Stimulated activated CD4-positive, alpha-beta T cell treated with anti-CD3 and anti-CD28 coated beads, Interleukin-15, amount 100 ng/mL, for 48 hours (primary cell): ENCODE measurements at regions not wholly inside any gene's neighbourhood (a gene's known extent, or its start where the extent isn't known, plus 50 kb on each side); places are given as distances from the start of the nearest gene placed in this dataset.
A peak's percentile ranks its signal among the peaks of the same experiment; 100 is the strongest.

Source experiments
- DNase-seq, 2 donors: peaks; one replicate each; pipeline ENCODE4 v3.0.0-alpha.2; 2020; ENCODE audit warnings: low read depth in 2 of 2

DNA sequence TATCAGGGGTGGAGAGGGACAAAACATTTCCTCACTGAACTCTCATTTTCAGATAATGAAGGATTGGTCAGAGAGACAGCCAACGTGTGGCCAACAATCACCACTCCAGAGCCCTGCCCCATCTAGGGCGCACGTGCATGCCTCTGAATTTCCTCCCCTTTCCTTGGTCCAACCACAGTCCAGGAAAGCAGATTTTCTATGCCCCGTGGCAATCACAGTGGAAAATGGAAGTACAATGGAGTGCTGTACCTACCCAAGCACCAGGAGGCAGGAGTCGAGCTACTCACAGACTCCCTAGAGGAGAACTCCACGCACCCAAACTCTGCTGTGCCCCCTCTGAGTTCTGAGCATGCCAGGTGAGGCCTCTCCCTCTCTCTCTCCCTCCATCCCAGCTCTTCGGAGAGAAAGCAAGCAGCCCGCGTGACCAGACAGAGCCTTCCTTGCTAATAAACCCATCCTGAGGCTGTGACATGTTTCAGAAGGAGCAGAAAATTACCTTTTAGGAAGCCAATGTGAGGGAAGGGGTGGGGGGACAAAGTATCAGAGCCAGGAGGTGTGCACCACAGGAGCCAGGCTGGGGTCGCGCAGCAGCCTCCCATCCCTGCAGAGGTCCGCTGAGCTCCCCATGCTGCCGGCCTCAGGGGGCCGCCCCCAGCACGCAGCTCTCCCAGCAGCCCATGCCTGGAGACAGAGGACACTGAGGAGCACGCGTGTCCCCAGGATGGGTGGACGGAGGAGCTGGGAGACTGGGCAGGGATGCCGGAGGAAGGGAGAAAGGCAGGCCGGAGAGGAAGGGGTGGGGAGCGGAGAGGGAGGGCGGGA lies 73.4 kb downstream of the PITPNM2 start:
- DNase-seq: no peak

DNA sequence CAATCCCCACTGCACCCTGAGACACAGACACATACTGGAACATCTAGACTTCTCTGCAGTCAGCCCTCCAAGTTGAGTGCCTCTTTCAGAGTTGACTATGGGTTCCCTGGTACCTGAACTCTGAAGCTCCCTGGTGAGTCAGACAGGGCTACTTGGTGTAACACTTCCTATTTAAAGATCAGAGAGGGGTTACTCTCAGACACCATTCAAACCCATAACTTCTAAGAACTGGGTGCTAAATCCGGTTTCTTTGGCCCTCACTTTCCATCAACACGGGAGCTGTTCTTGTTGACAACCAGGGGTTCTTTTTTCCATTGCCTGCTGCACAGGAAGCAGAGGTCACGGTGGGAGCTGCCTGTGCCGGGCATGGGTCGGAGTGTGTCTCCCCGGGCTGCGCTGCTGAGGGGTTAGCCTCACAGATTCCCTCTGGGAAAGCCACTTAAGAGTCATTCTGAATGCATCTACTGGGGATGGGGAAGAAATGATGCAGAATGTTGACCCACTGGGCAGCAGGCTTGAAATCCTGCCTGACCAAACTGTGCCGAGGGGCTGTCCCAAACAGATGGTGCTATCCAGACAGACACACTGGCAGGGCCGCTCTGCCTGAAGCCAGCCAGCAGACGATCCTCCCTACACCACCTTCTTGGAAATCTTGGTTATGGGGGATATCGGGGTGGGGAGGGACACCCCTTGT lies 74.1 kb downstream of the PITPNM2 start:
- DNase-seq: peak; percentile 48 to 61

DNA sequence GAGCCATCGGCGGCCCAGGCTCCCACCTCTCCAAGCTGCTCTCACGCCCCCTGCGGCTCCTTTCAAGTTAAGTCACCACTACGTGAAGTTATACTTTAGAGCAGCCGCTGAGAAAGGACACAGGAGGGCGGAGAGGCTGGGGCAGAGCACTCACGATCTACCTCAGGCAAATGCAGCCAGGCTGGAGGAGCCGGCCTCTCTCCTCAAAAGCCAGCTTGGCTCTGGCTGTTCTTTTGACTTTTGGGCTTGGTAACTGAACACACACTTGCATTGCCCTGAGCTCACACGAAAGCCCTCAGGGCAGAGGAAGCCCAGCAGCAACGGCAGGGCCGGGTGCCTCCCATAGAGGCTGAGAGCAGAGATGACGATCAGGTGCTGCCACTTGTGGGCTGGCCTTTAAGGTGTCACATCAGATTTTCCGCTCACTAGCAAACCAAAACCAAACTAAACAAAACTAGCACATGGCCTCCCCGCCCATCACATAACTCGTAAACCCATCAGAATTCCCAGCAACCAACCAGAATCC lies 75.2 kb downstream of the PITPNM2 start:
- DNase-seq: peak; percentile 64 to 72

DNA sequence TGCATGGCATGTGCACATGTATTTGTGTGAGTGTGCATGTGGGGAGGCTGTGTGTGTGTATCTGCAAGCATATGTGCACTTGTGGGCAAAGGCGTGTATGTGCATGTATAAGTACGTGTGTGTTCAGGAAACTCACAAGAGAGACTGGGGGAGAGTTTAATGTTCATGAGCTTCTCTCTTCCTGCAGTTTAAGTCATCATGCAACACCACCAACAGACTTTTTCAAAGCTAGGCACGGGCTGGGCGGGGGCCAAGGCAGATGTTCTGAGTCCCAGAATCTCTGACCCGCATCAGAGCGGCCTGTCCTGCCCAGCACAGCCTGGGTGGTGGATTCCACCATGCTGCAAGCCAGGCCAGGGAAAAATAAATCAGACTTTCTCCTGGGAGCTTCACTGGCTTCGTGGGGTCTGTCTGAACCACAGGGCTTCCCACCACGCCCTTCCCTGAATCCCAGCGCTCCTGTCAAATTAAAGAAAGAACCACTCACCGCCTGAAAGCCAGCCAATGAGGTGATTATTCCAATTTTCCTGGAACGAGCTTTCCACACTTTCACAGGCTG lies 75.7 kb downstream of the PITPNM2 start:
- DNase-seq: no peak

DNA sequence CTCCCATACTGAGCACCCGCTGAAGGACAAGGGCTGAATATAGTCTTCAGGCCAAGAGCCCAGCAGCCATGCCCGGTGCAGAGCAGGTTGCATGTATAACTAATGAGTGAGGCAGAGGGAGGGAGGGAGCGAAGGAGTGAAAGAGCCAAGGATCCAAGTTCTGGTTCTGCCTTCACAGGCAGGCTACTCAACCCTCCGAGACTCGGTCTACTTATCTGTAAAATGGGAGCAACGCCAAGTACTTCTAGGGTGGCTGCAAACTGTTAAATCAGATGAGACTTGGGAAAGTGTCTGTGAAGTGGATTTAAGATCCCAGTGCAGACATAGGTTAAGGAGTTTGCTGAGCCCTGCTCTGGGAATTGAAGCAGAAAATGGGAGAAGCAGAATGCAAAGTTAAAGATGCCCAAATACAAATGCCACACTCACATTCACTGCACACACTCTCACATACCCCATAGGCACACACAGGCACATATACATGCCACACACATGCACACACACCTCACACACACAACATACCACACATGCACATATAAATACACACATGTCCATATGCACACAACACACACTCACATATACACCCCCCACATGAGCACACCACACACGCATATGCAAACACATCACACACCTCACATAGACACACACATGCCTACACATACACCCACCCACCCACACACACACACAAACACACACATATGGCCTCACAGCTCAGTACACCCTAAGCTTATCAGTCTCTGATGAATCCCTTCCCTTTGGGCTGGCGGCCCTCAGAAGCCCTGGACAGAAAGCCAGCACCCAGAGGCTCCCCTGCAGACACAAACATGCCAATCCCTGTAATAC lies 76.7 kb downstream of the PITPNM2 start:
- no peak for DNase-seq

DNA sequence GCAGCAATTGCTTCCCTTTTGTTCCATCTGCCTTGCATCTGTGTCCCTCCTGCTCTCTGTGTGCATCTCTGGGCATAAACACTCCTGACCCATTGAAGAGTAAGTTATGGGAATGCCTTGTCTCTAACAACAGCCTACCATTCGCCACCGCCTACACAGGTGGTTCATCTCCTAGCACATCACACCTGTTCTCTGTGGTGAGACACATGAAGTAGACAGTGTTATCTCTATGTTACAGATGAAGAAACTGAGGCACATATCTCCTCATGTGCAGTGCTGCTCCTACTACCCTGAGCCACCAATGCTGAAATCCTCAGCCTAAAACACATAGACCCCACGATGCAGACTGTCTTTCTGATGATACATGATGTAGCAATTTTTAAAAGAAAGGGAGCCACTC lies 77.6 kb downstream of the PITPNM2 start:
- DNase-seq: no peak

DNA sequence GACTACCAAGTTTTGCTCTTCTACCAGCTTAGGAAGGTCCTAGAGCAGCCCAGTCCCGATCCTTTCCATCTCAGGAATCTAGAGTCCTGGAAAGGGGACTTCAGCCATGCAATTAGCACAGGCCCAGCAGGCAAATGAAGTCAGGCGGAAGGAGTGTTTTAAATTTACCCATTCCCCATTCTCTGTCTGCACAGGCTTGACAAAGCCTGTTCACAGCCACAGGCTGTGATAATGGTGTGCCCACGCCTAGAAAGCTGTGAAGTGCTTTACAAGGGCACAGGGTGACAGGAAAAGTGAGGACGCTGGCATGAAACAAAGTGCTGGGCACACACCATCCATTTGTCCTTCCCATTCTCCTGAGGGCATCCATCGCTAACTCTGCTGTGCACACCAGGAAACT lies 79.0 kb downstream of the PITPNM2 start:
- no peak for DNase-seq

DNA sequence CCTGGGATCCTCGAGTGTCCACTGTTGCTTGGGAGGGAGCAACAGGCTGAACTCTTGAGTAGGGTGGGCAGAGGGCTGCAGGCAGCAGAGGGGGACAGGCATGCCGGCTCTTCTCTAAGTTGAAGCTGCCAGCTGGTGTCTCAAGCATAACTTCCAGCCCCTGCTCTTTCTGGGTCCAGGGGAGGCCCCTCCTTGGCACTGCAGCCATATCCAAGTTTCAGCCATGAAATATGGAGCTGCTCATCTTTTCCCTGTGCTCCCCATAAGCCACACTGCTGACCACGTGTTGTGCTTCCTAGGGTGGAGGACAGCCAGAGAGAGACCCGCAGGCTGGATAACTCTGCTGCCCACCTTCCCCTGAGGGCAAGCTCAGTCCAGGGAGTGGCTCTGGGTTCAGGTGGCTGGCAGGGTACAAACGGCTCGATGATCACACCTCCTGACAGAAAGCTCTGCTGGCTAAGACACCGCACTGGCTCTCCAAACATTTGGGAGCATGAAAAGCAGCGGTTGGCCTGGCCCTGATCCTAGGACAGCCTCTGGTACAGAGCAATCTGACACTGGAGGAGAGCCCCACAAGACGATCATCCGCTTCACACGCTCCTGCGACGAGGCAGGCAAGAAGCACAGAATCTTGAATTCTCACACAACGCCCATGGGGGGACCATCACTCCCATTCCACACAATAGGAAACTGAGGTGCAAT lies 79.6 kb downstream of the PITPNM2 start:
- no peak for DNase-seq

DNA sequence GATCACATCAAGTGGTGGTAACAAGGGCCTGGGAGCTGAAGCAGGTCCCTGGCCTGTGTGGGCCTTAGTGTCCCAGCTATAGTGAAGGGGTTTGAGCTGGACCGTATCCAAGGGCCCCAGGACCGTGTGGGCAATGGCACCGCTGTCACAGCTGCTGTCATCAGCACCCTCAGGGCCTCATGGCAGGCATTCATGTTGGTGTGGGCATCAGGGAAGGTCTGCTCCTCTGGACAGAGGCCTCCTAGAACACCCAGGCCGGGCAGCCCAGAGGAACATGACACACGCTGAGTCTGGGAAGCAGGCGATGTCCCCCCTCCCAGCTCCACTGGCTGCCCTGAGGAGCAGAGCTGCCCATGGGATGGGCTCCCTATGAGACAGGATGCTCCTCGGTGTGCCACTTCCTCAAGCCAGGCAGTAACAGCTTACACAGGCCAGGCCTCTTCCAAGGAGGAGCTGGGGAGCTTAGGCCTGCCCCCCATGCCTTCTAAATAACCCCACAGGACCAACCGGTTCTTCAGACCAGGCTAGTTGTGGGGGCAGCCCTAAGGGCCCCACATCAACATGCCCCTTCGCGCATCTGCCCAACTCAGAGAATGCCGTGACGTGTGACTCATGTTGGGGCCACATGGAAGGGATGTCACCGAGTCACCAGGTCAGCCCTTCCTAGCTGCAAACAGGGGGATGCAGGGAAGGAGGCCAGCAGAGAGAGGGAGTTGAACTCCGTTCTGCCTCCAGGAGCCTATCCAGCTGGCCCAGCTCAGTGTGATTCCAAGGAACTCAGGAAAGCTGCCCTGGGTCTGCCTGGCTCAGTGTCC lies 80.4 kb downstream of the PITPNM2 start:
- no peak for DNase-seq

DNA sequence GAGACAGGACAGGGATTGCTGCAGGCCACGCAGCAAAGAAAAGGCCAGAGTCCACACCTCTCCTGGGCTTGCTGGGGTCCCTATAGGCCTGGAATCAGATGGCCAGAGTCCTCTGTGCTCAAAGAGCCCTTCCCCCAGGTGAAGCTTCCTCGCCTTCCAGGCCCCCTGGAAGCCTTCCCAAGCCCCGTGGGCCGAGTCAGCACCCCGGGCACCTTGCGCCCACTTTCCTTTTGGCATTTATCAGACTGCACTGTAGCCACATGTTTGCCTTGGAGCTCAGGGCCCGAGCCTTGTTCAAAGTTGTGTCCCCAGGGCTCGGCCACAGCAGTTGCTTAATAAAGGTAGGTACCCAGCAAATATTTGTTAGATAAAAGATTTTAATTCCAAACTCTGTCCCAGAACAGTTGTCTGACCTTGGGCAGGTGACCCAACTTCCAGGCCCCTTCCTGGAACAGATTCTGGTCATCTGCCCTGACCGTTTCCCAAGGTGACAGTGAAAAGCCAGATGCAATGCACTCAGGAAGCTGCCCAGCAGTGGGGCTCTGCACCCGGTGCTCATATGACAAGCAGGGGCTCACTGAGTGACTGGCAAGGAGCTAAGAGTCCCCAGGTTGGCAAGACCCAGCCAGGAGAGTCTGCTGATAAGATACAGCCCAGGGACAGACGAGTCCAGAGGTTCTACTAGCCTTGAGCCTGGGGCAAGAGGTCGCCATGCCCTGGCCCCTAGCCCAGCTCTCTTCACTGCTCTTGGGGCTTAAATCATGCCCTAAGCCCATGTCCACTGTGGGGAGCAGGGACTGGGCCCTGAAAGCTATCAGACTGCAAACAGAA lies 81.2 kb downstream of the PITPNM2 start:
- no peak for DNase-seq

DNA sequence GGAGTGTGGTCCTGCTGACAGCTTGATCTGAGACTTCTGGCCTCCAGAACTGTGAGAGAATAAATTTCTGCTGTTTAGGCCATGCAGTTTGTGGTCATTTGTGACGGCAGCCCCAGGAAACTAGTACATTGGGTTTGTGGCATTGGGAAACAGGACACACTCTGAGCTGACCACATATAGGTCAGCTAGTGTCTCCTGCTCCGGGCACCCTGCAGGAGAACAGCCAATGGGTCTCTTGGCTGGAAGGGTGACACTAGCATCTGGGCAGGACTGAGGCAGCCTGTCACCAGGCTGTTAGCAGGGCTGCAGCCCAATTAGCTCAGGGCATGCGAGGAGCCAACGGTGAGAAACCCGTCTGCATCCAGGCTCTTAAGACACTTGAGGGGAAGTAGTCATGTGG lies 83.2 kb downstream of the PITPNM2 start:
- no peak for DNase-seq

DNA sequence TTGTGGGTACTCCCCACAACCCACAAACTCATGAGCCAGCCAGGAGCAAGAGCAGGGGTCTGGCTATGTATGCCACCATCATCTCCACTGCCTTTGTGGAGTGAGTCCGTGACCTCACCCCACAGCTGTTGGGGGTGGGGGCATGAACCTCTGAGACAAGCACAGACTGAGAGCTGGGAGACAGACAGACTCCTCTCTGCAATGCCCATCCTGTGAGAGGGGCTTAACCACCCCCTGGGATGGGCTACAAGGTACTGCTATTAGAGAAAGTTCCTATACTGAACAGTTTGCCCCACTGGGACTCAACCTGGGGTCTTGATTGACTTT lies 84.5 kb downstream of the PITPNM2 start:
- DNase-seq: no peak

DNA sequence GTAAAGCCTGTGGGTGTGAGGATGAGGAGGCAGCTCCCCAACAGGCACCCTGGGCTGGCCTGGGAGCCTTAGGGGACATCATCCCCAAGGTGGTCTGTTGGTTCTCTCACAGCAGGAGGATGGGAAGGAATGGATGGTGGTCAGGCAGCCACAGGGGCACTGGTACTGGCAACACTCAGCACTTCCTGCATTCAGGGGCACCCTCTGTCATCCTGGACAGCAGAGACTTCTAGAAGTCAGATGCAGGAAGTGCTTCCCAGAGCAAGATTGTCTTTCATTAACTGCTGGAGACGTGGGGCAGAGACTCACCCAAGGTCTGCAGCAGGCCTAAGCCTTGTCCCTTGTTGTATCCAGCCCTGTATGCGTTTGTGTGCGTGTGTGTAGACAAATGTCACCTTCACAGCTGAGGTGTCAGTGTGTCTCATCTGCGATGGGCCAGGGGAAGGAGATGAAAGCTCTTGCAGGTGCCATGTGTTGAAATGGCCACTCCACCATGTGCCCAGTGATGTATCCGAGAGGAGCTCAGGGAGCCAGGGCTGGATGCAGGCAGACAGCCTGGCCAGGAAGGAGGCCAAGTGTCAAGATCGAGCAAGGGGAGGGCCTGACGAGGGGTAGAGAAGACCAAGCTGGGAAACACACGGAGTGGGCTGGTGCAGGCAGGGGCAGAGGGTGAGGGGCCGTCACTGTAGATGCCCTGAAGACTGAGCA lies 85.1 kb downstream of the PITPNM2 start:
- DNase-seq: no peak

DNA sequence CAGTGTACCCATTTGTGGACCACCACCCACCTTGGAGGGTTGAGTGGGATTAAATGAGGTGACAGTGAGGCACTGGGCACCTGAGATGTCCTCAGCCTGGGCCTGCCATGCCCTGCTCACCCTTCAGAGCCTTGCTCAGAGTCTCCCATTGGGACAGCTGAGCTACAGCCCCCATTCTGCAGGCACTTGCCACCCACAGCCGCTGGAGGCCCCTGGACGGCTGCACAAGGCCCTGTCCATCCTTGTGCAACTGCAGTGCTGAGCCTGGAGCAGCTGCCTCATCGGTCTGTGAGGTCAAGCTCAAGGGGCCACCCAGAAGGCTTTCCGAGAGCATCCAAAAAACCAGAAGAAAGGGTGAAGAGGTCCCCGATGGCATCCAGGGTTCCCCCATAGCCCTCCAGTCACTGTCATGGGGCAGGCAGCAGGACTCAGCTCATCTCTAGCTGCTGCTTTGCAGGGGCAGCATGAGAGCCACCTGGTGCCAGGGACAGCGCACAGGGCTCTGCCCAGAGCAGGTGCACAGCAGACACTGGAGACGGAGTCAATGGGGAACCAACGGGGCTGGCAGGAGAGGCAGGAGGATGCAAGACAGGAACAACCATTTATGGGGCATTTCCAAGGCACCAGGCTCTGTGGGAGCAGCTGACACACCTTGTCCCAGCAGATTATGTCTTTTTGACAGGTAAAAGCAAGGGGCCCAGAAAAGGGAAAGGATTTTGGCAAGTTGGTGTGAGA lies 84.6 kb downstream of the ARL6IP4 start:
- DNase-seq: no peak

DNA sequence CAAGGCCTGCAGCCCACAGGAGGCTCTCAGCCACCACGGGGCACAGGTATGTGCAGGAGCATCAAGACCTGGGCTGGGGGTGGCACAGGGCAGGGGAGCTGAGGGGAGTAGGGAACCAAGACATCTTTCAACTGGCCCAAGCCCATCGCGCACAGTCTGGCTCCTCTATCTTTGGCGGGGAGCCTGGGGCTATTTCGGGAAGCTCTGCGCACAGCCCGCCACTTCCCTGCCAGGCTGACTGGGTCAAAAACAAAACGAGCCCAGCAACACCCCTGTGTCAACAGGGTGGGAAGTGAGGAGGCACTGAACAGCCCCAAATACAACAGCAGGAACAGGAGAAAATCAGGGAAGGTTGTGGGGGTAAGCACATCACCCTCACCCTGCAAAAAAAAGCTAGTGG lies 83.9 kb downstream of the ARL6IP4 start:
- DNase-seq: no peak

DNA sequence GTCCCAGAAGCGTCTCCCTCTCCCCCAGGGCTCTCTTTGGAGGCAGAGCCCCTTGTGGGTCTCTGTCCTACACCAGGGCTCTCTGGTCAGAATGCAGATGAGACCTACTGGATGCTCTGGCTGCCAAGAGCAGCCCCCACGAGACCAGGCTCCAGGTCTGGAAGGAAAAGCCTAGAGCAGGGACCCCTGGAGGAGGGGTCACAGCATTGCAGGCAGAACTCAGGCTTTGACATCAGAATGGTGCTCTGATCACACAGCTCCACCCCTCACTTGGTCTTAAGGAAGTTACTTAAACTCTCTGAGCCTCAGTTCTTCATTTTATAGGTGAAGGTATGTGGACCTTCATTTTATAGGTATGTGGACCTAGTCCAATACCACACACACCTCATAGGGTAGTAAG lies 83.1 kb downstream of the ARL6IP4 start:
- no peak for DNase-seq

DNA sequence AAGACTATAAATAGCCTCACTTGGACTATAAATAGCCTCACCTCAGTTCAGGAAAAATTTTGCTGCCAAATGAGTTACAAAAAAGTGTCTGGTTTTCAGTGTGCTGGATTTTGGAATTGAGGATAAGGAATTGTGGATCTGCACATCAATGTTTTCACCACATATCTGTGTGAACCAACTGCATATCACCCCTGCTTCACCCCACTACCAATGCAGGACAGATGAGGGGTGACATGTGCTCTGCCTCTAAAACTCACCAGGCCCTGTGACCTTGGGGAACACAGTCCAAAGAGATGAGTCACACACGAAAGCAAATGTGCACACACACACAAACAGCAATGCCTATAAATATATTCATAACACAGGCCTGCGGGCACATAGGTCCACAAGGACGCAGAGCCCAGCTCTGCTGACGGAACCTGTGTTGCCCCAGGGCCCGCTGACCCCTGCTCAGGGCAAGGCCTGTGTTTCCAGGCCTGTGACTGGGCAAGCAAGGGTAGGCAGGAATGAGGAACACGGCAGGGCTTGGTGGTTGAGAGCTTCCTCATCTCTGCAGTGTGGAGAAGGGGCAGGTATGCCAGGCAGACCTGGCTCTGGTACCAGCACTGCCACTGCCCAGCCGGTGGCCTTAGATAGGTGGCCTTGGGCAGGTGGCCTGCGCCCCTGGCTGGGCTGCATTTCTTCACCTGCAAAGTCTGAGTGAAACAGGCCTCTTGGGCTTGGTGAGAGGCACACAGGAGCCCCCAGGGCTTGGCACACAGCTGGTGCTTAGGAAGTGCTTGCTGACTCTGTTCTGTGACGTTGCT lies 82.4 kb downstream of the ARL6IP4 start:
- no peak for DNase-seq
